ENCODE measurements at regions not wholly inside any gene's neighbourhood (a gene's known extent, or its start where the extent isn't known, plus 50 kb on each side); places are given as distances from the start of the nearest gene placed in this dataset.
A peak's percentile ranks its signal among the peaks of the same experiment; 100 is the strongest.

DNA sequence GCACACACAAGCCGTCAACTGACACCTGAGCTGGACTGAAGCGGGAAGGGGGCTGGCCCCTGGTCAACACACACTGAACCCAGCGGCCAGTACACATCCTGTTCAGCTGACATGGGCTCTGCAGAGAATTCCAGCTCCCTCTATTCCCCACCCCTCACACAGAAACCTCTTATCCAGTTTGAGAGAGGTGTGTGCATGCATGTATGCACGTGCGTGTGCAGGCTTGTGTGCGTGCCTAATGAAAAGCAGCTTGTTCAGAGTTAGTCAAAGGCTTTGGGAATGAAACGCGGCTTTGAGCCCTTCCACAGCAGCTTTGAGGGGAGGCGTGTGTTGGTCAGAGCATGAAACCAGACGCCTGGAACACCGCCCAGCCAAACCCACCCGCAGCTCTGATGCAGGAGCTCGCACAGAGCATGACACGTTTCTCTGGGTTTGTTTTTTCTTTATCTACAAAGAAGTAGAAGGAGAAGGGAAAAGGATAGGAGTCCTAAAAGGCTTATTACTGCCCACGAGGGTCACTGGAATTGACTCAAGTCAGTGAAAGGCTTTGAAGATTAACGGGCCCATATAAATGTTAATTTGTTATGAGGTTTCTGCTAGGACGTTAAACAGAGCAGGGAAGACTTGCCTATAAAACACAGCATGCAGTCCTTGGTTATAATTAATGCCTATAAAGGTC, 184.2 kb downstream of the ETS2 start:
- Mint-ChIP-seq H3K27ac (peak overlapping the region in 1 of 3 experiments; percentile 26; a peak in 1 of 7 replicates), H3K4me3 (no peak overlapping the region), H3K36me3 (ENCODE audit: insufficient read depth in 1 of 3, low read depth in 3 of 3) (no peaks in the 10 kb centered on the region), H3K9me3 (no peaks in the 10 kb centered on the region; a peak in 1 of 5 replicates), H3K27me3 (ENCODE audit: low read depth) (peaks cover 22% of the 10 kb centered on the region), H3K4me1 (peaks cover 60 to 66% of the 10 kb centered on the region in 2 experiments)
- Histone ChIP-seq H3K18ac (ENCODE audit: insufficient read length, low read depth, low read length) (no peak overlapping the region), H3K23ac (ENCODE audit: insufficient read length, low read depth, low read length) (no peak overlapping the region), H2AK5ac (ENCODE audit: insufficient read length, low read length) (no peak overlapping the region), H3K9ac (ENCODE audit: extremely low read depth, insufficient read length, low read length) (no peak overlapping the region), H2BK5ac (ENCODE audit: insufficient read length, low read length) (no peak overlapping the region), H4K91ac (ENCODE audit: insufficient read length, low read depth, low read length) (no peak overlapping the region), H4K5ac (ENCODE audit: insufficient read length, low read depth, low read length) (no peak overlapping the region), H2BK15ac (ENCODE audit: low read depth, low read length) (no peak overlapping the region), H3K56ac (ENCODE audit: insufficient read length, low read depth, low read length) (no peak overlapping the region), H3K9me3 (ENCODE audit: control insufficient read depth, low read depth, low read length) (no peaks in the 10 kb centered on the region), H4K20me1 (ENCODE audit: control insufficient read depth, insufficient read depth, insufficient read length) (no peaks in the 10 kb centered on the region), H2BK120ac (ENCODE audit: low read depth, low read length, poor library complexity, severe bottlenecking) (peak overlapping the region; percentile 54), H3K79me2 (ENCODE audit: insufficient read depth, low read length) (no peaks in the 10 kb centered on the region), H2BK20ac (ENCODE audit: low read depth, low read length, poor library complexity, severe bottlenecking) (no peak overlapping the region), H3K4ac (ENCODE audit: low read depth, low read length) (no peak overlapping the region), H3K14ac (ENCODE audit: insufficient read depth, low read length) (peak overlapping the region; percentile 50; the same call in 1 of the 2 replicates), H2AFZ (ENCODE audit: low read length) (no peak overlapping the region), H3K4me2 (ENCODE audit: insufficient read depth, insufficient read length, low read length) (no peak overlapping the region), H3K79me1 (ENCODE audit: insufficient read depth, low read depth, low read length, poor library complexity, severe bottlenecking) (no peaks in the 10 kb centered on the region), H2BK12ac (ENCODE audit: insufficient read length, low read depth, low read length) (no peak overlapping the region), H3K27me3 (ENCODE audit: insufficient read depth, low read length) (no peaks in the 10 kb centered on the region), H3K23me2 (ENCODE audit: insufficient read length, low read depth, low read length, poor library complexity, severe bottlenecking) (no peaks in the 10 kb centered on the region), H4K8ac (replicated peaks; ENCODE audit: insufficient read length, low read depth, low read length) (no peak overlapping the region), H3K4me1 (ENCODE audit: insufficient read depth, low read length) (peaks cover 20% of the 10 kb centered on the region; the same call in 1 of the 2 replicates), H3K27ac (ENCODE audit: insufficient read length, low read depth, low read length) (no peak overlapping the region), H3T11ph (ENCODE audit: low read length) (no peak overlapping the region)
- DNase-seq, result no peak
- TF ChIP-seq, protein P1, sequence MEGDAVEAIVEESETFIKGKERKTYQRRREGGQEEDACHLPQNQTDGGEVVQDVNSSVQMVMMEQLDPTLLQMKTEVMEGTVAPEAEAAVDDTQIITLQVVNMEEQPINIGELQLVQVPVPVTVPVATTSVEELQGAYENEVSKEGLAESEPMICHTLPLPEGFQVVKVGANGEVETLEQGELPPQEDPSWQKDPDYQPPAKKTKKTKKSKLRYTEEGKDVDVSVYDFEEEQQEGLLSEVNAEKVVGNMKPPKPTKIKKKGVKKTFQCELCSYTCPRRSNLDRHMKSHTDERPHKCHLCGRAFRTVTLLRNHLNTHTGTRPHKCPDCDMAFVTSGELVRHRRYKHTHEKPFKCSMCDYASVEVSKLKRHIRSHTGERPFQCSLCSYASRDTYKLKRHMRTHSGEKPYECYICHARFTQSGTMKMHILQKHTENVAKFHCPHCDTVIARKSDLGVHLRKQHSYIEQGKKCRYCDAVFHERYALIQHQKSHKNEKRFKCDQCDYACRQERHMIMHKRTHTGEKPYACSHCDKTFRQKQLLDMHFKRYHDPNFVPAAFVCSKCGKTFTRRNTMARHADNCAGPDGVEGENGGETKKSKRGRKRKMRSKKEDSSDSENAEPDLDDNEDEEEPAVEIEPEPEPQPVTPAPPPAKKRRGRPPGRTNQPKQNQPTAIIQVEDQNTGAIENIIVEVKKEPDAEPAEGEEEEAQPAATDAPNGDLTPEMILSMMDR (conservative IDR thresholded peaks at IDR 0.05), result no peak
- WGBS (ENCODE audit: extremely low coverage, insufficient read length, low lambda C conversion rate), result no CpG with 5 or more reads among the region's 17 CpGs
